ENCODE measurements at regions not wholly inside any gene's neighbourhood (a gene's known extent, or its start where the extent isn't known, plus 50 kb on each side); places are given as distances from the start of the nearest gene placed in this dataset.

DNA sequence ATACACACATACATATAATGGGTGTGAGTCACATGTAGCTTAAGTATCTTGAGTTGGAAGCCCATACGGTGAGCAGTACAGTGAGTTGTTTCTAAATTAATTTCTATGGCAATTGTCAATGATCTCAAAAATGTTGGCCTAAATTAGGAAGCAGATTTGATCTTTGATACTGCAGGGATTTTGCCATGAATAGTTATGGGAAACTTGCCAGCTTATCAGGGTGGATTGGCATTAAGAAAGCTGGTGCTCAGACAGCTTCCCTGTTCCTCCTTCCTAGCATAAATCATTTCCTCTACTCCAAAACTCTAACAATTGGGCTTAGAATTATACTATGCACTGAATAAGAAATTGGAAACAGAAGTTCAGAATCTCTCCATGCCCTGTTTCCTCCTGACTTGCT, 150.9 kb upstream of the FRMD6 start:
- Histone ChIP-seq H3K27me3 (ENCODE audit: insufficient read depth, low read length, poor library complexity) (no peaks in the 10 kb centered on the region), H3K9me3 (ENCODE audit: insufficient read depth, low read length, severe bottlenecking) (peaks cover 7% of the 10 kb centered on the region), H3K4me2 (ENCODE audit: insufficient read depth, low read length) (no peak overlapping the region), H3K4me3 (ENCODE audit: low read depth in 1 of 2, low read length in 2 of 2) (no peak overlapping the region), H2AFZ (ENCODE audit: low read depth, low read length) (no peak overlapping the region), H3K36me3 (ENCODE audit: insufficient read depth, low read length) (no peaks in the 10 kb centered on the region), H3K27ac (ENCODE audit: low read length) (no peak overlapping the region), H4K20me1 (ENCODE audit: insufficient read depth, low read length) (no peaks in the 10 kb centered on the region), H3K79me2 (ENCODE audit: insufficient read depth, low read length) (no peaks in the 10 kb centered on the region), H3K9ac (ENCODE audit: low read depth, low read length) (no peak overlapping the region), H3K4me1 (ENCODE audit: insufficient read depth, low read length) (no peaks in the 10 kb centered on the region)
- ATAC-seq (ENCODE audit: insufficient read depth, low read depth) (no peak), DNase-seq (no peak)
- TF ChIP-seq, protein P1, sequence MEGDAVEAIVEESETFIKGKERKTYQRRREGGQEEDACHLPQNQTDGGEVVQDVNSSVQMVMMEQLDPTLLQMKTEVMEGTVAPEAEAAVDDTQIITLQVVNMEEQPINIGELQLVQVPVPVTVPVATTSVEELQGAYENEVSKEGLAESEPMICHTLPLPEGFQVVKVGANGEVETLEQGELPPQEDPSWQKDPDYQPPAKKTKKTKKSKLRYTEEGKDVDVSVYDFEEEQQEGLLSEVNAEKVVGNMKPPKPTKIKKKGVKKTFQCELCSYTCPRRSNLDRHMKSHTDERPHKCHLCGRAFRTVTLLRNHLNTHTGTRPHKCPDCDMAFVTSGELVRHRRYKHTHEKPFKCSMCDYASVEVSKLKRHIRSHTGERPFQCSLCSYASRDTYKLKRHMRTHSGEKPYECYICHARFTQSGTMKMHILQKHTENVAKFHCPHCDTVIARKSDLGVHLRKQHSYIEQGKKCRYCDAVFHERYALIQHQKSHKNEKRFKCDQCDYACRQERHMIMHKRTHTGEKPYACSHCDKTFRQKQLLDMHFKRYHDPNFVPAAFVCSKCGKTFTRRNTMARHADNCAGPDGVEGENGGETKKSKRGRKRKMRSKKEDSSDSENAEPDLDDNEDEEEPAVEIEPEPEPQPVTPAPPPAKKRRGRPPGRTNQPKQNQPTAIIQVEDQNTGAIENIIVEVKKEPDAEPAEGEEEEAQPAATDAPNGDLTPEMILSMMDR (IDR thresholded peaks at IDR 0.05; ENCODE audit: borderline replicate concordance, extremely low read depth, low read length, poor library complexity, severe bottlenecking) = no peak
- no peak for TF ChIP-seq EZH2 (IDR thresholded peaks at IDR 0.05; ENCODE audit: borderline replicate concordance, low read depth, low read length, severe bottlenecking)

DNA sequence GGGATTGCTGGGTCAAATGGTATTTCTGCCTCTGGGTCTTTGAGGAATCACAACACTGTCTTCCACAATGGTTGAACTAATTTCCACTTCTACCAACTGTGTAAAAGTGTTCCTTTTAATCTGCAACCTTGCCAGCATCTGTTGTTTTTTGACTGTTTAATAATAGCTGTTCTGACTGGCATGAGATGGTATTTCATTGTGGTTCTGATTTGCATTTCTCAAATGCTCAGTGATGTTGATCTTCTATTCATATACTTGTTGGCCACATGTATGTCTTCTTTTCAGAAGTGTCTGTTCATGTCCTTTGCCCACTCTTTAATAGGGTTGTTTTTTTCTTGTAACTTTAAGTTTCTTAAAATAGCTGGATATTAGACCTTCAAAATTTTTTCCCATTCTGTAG, 150.0 kb upstream of the FRMD6 start:
- ATAC-seq (ENCODE audit: insufficient read depth, low read depth) = no peak
- Histone ChIP-seq H3K36me3 (ENCODE audit: insufficient read depth, low read length) (no peaks in the 10 kb centered on the region), H3K27me3 (ENCODE audit: insufficient read depth, low read length, poor library complexity) (no peaks in the 10 kb centered on the region), H3K79me2 (ENCODE audit: insufficient read depth, low read length) (no peaks in the 10 kb centered on the region), H3K9me3 (ENCODE audit: insufficient read depth, low read length, severe bottlenecking) (peaks cover 5% of the 10 kb centered on the region), H3K4me3 (ENCODE audit: low read depth in 1 of 2, low read length in 2 of 2) (no peak overlapping the region), H4K20me1 (ENCODE audit: insufficient read depth, low read length) (no peaks in the 10 kb centered on the region), H3K4me2 (ENCODE audit: insufficient read depth, low read length) (no peak overlapping the region), H3K27ac (ENCODE audit: low read length) (no peak overlapping the region), H2AFZ (ENCODE audit: low read depth, low read length) (no peak overlapping the region), H3K9ac (ENCODE audit: low read depth, low read length) (no peak overlapping the region), H3K4me1 (ENCODE audit: insufficient read depth, low read length) (no peaks in the 10 kb centered on the region)
- TF ChIP-seq EZH2 (IDR thresholded peaks at IDR 0.05; ENCODE audit: borderline replicate concordance, low read depth, low read length, severe bottlenecking) = no peak
- TF ChIP-seq, protein P1 (IDR thresholded peaks at IDR 0.05; ENCODE audit: borderline replicate concordance, extremely low read depth, low read length, poor library complexity, severe bottlenecking) = no peak
- no peak for DNase-seq

DNA sequence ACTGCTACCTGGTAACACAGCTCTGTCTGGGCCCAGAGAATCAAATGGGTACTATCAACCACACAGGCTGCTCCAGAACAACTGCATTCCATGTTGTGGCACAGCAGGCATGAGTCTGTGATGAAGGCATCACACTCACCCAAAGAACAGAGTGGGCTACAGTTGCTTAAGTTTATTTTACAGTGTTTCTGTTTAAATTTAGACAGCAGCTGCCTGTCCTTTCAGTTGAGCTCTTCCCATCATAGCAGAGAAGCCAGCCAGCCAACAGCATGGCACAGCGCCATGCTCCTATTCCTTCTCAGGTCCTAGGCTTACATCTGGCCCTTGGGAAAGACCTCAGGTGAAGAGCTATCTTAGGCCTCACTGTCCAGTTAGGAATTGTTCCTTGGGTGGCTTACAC, 147.0 kb upstream of the FRMD6 start:
- Histone ChIP-seq H3K4me3 (ENCODE audit: low read depth in 1 of 2, low read length in 2 of 2) (no peak overlapping the region), H3K27ac (ENCODE audit: low read length) (no peak overlapping the region), H3K36me3 (ENCODE audit: insufficient read depth, low read length) (no peaks in the 10 kb centered on the region), H4K20me1 (ENCODE audit: insufficient read depth, low read length) (no peaks in the 10 kb centered on the region), H3K79me2 (ENCODE audit: insufficient read depth, low read length) (no peaks in the 10 kb centered on the region), H3K4me2 (ENCODE audit: insufficient read depth, low read length) (no peak overlapping the region), H3K27me3 (ENCODE audit: insufficient read depth, low read length, poor library complexity) (no peaks in the 10 kb centered on the region), H3K9ac (ENCODE audit: low read depth, low read length) (no peak overlapping the region), H3K9me3 (ENCODE audit: insufficient read depth, low read length, severe bottlenecking) (no peaks in the 10 kb centered on the region), H3K4me1 (ENCODE audit: insufficient read depth, low read length) (no peaks in the 10 kb centered on the region), H2AFZ (ENCODE audit: low read depth, low read length) (no peak overlapping the region)
- TF ChIP-seq EZH2 (IDR thresholded peaks at IDR 0.05; ENCODE audit: borderline replicate concordance, low read depth, low read length, severe bottlenecking) = no peak
- TF ChIP-seq, protein P1 (IDR thresholded peaks at IDR 0.05; ENCODE audit: borderline replicate concordance, extremely low read depth, low read length, poor library complexity, severe bottlenecking) = no peak
- ATAC-seq (ENCODE audit: insufficient read depth, low read depth) = no peak
- no peak for DNase-seq

DNA sequence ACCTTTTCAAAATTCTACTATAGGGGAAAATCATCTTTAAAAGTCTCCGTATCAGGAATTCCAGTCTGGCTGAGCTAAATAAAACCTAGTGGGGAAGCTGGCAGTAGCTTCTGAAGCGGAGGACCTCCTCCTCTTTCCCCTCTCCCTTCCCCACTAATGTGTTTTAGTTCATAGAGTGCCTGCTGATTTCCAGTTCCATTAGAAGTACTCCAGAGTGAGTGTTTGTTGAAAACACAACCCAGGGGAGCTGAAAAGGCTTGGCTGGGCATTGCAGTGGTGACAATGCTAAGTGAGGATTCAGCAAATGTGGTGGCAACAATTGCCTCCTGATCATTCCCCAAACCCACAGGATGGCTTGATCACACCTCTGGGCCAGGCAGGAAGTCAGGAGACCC, 144.2 kb upstream of the FRMD6 start:
- H3K9me3 ChIP-seq (ENCODE audit: insufficient read depth, low read length, severe bottlenecking) = no peaks in the 10 kb centered on the region
- no peak overlapping the region for H3K27ac ChIP-seq (ENCODE audit: low read length)
- H3K4me2 ChIP-seq (ENCODE audit: insufficient read depth, low read length) = no peak overlapping the region
- H2AFZ ChIP-seq (ENCODE audit: low read depth, low read length) = no peak overlapping the region
- H3K9ac ChIP-seq (ENCODE audit: low read depth, low read length) = no peak overlapping the region
- DNase-seq = no peak
- no peaks in the 10 kb centered on the region for H3K4me1 ChIP-seq (ENCODE audit: insufficient read depth, low read length)
- ATAC-seq (ENCODE audit: insufficient read depth, low read depth) = no peak
- H3K27me3 ChIP-seq (ENCODE audit: insufficient read depth, low read length, poor library complexity) = no peaks in the 10 kb centered on the region
- no peak overlapping the region for H3K4me3 ChIP-seq (ENCODE audit: low read depth in 1 of 2, low read length in 2 of 2)
- TF ChIP-seq, protein P1 (IDR thresholded peaks at IDR 0.05; ENCODE audit: borderline replicate concordance, extremely low read depth, low read length, poor library complexity, severe bottlenecking) = no peak
- TF ChIP-seq EZH2 (IDR thresholded peaks at IDR 0.05; ENCODE audit: borderline replicate concordance, low read depth, low read length, severe bottlenecking) = no peak
- no peaks in the 10 kb centered on the region for H4K20me1 ChIP-seq (ENCODE audit: insufficient read depth, low read length)
- H3K36me3 ChIP-seq (ENCODE audit: insufficient read depth, low read length) = no peaks in the 10 kb centered on the region
- H3K79me2 ChIP-seq (ENCODE audit: insufficient read depth, low read length) = no peaks in the 10 kb centered on the region
